Right lobe of liver (tissue), 4 donors: ENCODE measurements at regions not wholly inside any gene's neighbourhood (a gene's known extent, or its start where the extent isn't known, plus 50 kb on each side); places are given as distances from the start of the nearest gene placed in this dataset.

ENCODE experiments used
- CTCF ChIP-seq, 4 donors: fragments of 200-600 bp in 3 of 4; fragments of 450-650 bp in 1 of 4; IDR thresholded peaks; one replicate each; pipeline versions ENCODE4 v1.5.1 to v1.8.0; 2016 to 2022; ENCODE audit warnings: antibody characterized with exemption in 4 of 4, mild to moderate bottlenecking in 2 of 4
- POLR2A ChIP-seq: fragments of 450-650 bp; IDR thresholded peaks from one replicate; pipeline ENCODE4 v1.6.1; 2017; ENCODE audit warnings: antibody characterized with exemption, mild to moderate bottlenecking
- donor health status: DM: no; HTN: no; CAD: no.
- donor health status: DM: no; HTN: no; CAD: no.
- donor health status: DM: no; HTN: yes; CAD: no.

GRCh38 chr10:6988654-6989053 lies 408.6 kb upstream of the PRKCQ start:
- TF ChIP-seq CTCF (IDR thresholded peaks at IDR 0.05) (no peak), POLR2A (no peak)
